ENCODE measurements at regions not wholly inside any gene's neighbourhood (a gene's known extent, or its start where the extent isn't known, plus 50 kb on each side); places are given as distances from the start of the nearest gene placed in this dataset.
A peak's percentile ranks its signal among the peaks of the same experiment; 100 is the strongest.

- TF ChIP-seq CTCF (IDR thresholded peaks at IDR 0.05) = no peak
- TF ChIP-seq ZFX (IDR thresholded peaks at IDR 0.05; ENCODE audit: borderline replicate concordance) = no peak
- no peak overlapping the region for H3K27ac ChIP-seq
Measured at GRCh38 chr9:115391168-115391825, 273.3 kb upstream of the TNC start.

GRCh38 chr9:115393976-115394775 lies 276.2 kb upstream of the TNC start:
- TF ChIP-seq ZFX (IDR thresholded peaks at IDR 0.05; ENCODE audit: borderline replicate concordance) = no peak
- no peak for TF ChIP-seq CTCF (IDR thresholded peaks at IDR 0.05)
- H3K27ac ChIP-seq = no peak overlapping the region

- H3K27ac ChIP-seq = peak overlapping the region; percentile 49
- TF ChIP-seq ZFX (IDR thresholded peaks at IDR 0.05; ENCODE audit: borderline replicate concordance) (no peak), CTCF (IDR thresholded peaks at IDR 0.05) (no peak)
Measured at GRCh38 chr9:115395511-115396021, 277.6 kb upstream of the TNC start.

- peak overlapping the region; percentile 49 for H3K27ac ChIP-seq
- TF ChIP-seq CTCF (IDR thresholded peaks at IDR 0.05) = peak; percentile 15; the same call in 1 of the 2 replicates
- TF ChIP-seq ZFX (IDR thresholded peaks at IDR 0.05; ENCODE audit: borderline replicate concordance) = no peak
Measured at GRCh38 chr9:115396071-115396529, 278.1 kb upstream of the TNC start.

- TF ChIP-seq CTCF (IDR thresholded peaks at IDR 0.05) = no peak
- no peak for TF ChIP-seq ZFX (IDR thresholded peaks at IDR 0.05; ENCODE audit: borderline replicate concordance)
- no peak overlapping the region for H3K27ac ChIP-seq
Measured at GRCh38 chr9:115397591-115398312, 279.8 kb upstream of the TNC start.

- no peak for TF ChIP-seq CTCF (IDR thresholded peaks at IDR 0.05)
- H3K27ac ChIP-seq = no peak overlapping the region
Measured at GRCh38 chr9:115398313-115398650, 280.3 kb upstream of the TNC start.

All from 22Rv1 (cell line).